ENCODE measurements at regions not wholly inside any gene's neighbourhood (a gene's known extent, or its start where the extent isn't known, plus 50 kb on each side); places are given as distances from the start of the nearest gene placed in this dataset.

DNA sequence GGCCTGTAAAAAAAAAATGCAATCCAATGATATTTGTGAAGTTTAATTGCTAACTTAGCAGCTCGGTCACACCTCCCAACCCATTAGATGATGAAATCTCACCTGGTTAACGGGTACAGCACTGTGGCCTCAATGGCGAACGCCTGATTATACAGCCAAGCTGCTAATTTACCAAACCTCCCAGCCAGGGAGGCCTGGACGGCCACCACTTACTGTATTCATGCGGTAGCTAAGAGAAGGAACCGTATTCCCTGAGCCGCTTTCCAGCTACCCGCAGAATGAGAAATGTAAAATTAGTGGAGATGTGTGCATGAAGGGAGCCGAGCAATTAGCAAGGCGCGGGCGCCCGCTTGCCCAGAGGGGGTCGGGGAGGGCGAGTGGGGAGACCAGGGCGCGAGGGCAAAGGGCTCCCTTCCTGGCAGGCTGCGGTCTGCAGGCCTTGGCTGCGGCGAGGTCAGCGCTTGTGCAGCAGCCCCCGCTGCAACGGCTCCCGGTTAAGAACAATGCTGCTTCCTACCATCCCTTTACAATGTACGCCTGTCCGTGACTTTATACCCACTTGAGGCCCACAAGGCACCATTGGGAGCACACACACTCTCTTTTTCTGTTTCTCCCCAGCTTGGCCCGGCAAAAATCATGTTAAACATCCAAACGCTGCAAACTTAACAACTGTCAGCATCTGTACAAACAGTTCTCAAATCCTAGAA lies 70.4 kb upstream of the TBCA start:
- no peak for TF ChIP-seq POLR2A (IDR thresholded peaks at IDR 0.05)
- no peak for TF ChIP-seq CTCF (IDR thresholded peaks at IDR 0.05)

Measured in Peyer's patch (tissue), 4 donors.